ENCODE measurements at regions not wholly inside any gene's neighbourhood (a gene's known extent, or its start where the extent isn't known, plus 50 kb on each side); places are given as distances from the start of the nearest gene placed in this dataset.

GRCh38 chr5:26104175-26104574 lies 934.2 kb downstream of the CDH9 start:
- H3K36me3 Mint-ChIP-seq: no peaks in the 10 kb centered on the region
- H3K27ac Mint-ChIP-seq: no peak overlapping the region
- DNase-seq (ENCODE audit: low spot score in 2 of 2) (no peak), ATAC-seq (ENCODE audit: low read depth) (no peak)
- H3K9me3 Mint-ChIP-seq: peaks cover 3% of the 10 kb centered on the region
- no peaks in the 10 kb centered on the region for H3K27me3 Mint-ChIP-seq
- no peaks in the 10 kb centered on the region for H3K4me1 Mint-ChIP-seq
- H3K4me3 Mint-ChIP-seq: no peak overlapping the region

GRCh38 chr5:26060212-26060611 lies 978.2 kb downstream of the CDH9 start:
- Mint-ChIP-seq H3K4me1 (no peaks in the 10 kb centered on the region), H3K9me3 (peaks cover 6% of the 10 kb centered on the region), H3K4me3 (no peak overlapping the region)

GRCh38 chr5:26054594-26054993 lies 983.8 kb downstream of the CDH9 start:
- ATAC-seq (ENCODE audit: low read depth) (no peak), DNase-seq (ENCODE audit: low spot score in 2 of 2) (no peak)
- no peak overlapping the region for H3K27ac Mint-ChIP-seq
- H3K4me1 Mint-ChIP-seq: no peaks in the 10 kb centered on the region
- peaks cover 5% of the 10 kb centered on the region for H3K9me3 Mint-ChIP-seq
- H3K27me3 Mint-ChIP-seq: no peaks in the 10 kb centered on the region
- H3K36me3 Mint-ChIP-seq: no peaks in the 10 kb centered on the region
- no peak overlapping the region for H3K4me3 Mint-ChIP-seq

More at GRCh38 chr5:26060212-26060611, 978.2 kb downstream of the CDH9 start:
- DNase-seq (ENCODE audit: low spot score in 2 of 2) (no peak), ATAC-seq (ENCODE audit: low read depth) (no peak)
- H3K36me3 Mint-ChIP-seq: no peaks in the 10 kb centered on the region
- H3K27ac Mint-ChIP-seq: no peak overlapping the region
- H3K27me3 Mint-ChIP-seq: no peaks in the 10 kb centered on the region

GRCh38 chr5:26034813-26035212 lies 1003.6 kb downstream of the CDH9 start:
- Mint-ChIP-seq H3K4me1 (no peaks in the 10 kb centered on the region), H3K27ac (no peak overlapping the region), H3K4me3 (no peak overlapping the region), H3K36me3 (no peaks in the 10 kb centered on the region), H3K27me3 (no peaks in the 10 kb centered on the region), H3K9me3 (peaks cover 6% of the 10 kb centered on the region)
- DNase-seq (ENCODE audit: low spot score in 2 of 2): no peak
- ATAC-seq (ENCODE audit: low read depth): no peak

GRCh38 chr5:26031481-26031880 lies 1006.9 kb downstream of the CDH9 start:
- Mint-ChIP-seq H3K27me3 (no peaks in the 10 kb centered on the region), H3K9me3 (peaks cover 2% of the 10 kb centered on the region), H3K4me1 (no peaks in the 10 kb centered on the region), H3K27ac (no peak overlapping the region), H3K4me3 (no peak overlapping the region), H3K36me3 (no peaks in the 10 kb centered on the region)
- ATAC-seq (ENCODE audit: low read depth) (no peak), DNase-seq (ENCODE audit: low spot score in 2 of 2) (no peak)

GRCh38 chr5:26026044-26026443 lies 1012.3 kb downstream of the CDH9 start:
- H3K27me3 Mint-ChIP-seq: no peaks in the 10 kb centered on the region
- H3K4me3 Mint-ChIP-seq: no peak overlapping the region
- H3K36me3 Mint-ChIP-seq: no peaks in the 10 kb centered on the region
- DNase-seq (ENCODE audit: low spot score in 2 of 2) (no peak), ATAC-seq (ENCODE audit: low read depth) (no peak)
- H3K4me1 Mint-ChIP-seq: no peaks in the 10 kb centered on the region
- H3K9me3 Mint-ChIP-seq: peaks cover 4% of the 10 kb centered on the region
- no peak overlapping the region for H3K27ac Mint-ChIP-seq

- Mint-ChIP-seq H3K4me1 (no peaks in the 10 kb centered on the region), H3K4me3 (no peak overlapping the region), H3K27ac (no peak overlapping the region), H3K9me3 (peaks cover 2% of the 10 kb centered on the region), H3K36me3 (no peaks in the 10 kb centered on the region), H3K27me3 (no peaks in the 10 kb centered on the region)
- DNase-seq (ENCODE audit: low spot score in 2 of 2) (no peak), ATAC-seq (ENCODE audit: low read depth) (no peak)
Measured at GRCh38 chr5:26024774-26025173, 1013.6 kb downstream of the CDH9 start.

GRCh38 chr5:26023361-26023760 lies 1015.0 kb downstream of the CDH9 start:
- Mint-ChIP-seq H3K4me3 (no peak overlapping the region), H3K4me1 (no peaks in the 10 kb centered on the region), H3K27ac (no peak overlapping the region), H3K36me3 (no peaks in the 10 kb centered on the region), H3K9me3 (peaks cover 2% of the 10 kb centered on the region), H3K27me3 (no peaks in the 10 kb centered on the region)
- ATAC-seq (ENCODE audit: low read depth): no peak
- DNase-seq (ENCODE audit: low spot score in 2 of 2): no peak

- H3K27ac Mint-ChIP-seq: no peak overlapping the region
- no peak overlapping the region for H3K4me3 Mint-ChIP-seq
- H3K9me3 Mint-ChIP-seq: peaks cover 1% of the 10 kb centered on the region
- DNase-seq (ENCODE audit: low spot score in 2 of 2) (no peak), ATAC-seq (ENCODE audit: low read depth) (no peak)
- no peaks in the 10 kb centered on the region for H3K4me1 Mint-ChIP-seq
- H3K36me3 Mint-ChIP-seq: no peaks in the 10 kb centered on the region
- H3K27me3 Mint-ChIP-seq: no peaks in the 10 kb centered on the region
Measured at GRCh38 chr5:26014206-26014605, 1024.2 kb downstream of the CDH9 start.

- Mint-ChIP-seq H3K4me1 (no peaks in the 10 kb centered on the region), H3K9me3 (no peaks in the 10 kb centered on the region), H3K27me3 (no peaks in the 10 kb centered on the region), H3K4me3 (no peak overlapping the region), H3K27ac (no peak overlapping the region), H3K36me3 (no peaks in the 10 kb centered on the region)
- no peak for ATAC-seq (ENCODE audit: low read depth)
- DNase-seq (ENCODE audit: low spot score in 2 of 2): no peak
Measured at GRCh38 chr5:26012078-26012477, 1026.3 kb downstream of the CDH9 start.

- ATAC-seq (ENCODE audit: low read depth): no peak
- Mint-ChIP-seq H3K27me3 (no peaks in the 10 kb centered on the region), H3K4me1 (no peaks in the 10 kb centered on the region), H3K4me3 (no peak overlapping the region), H3K27ac (no peak overlapping the region), H3K9me3 (peaks cover 2% of the 10 kb centered on the region), H3K36me3 (no peaks in the 10 kb centered on the region)
- no peak for DNase-seq (ENCODE audit: low spot score in 2 of 2)
Measured at GRCh38 chr5:26009742-26010141, 1028.6 kb downstream of the CDH9 start.

- Mint-ChIP-seq H3K27ac (no peak overlapping the region), H3K4me1 (no peaks in the 10 kb centered on the region), H3K27me3 (no peaks in the 10 kb centered on the region), H3K36me3 (no peaks in the 10 kb centered on the region), H3K4me3 (no peak overlapping the region), H3K9me3 (peaks cover 4% of the 10 kb centered on the region)
- DNase-seq (ENCODE audit: low spot score in 2 of 2) (no peak), ATAC-seq (ENCODE audit: low read depth) (no peak)
Measured at GRCh38 chr5:26003966-26004365, 1034.4 kb downstream of the CDH9 start.

GRCh38 chr5:25995209-25995608 lies 1043.2 kb downstream of the CDH9 start:
- H3K9me3 Mint-ChIP-seq: peaks cover 1% of the 10 kb centered on the region
- no peak for ATAC-seq (ENCODE audit: low read depth)
- H3K4me3 Mint-ChIP-seq: no peak overlapping the region
- no peaks in the 10 kb centered on the region for H3K36me3 Mint-ChIP-seq
- H3K27ac Mint-ChIP-seq: no peak overlapping the region
- no peaks in the 10 kb centered on the region for H3K27me3 Mint-ChIP-seq
- DNase-seq (ENCODE audit: low spot score in 2 of 2): no peak
- H3K4me1 Mint-ChIP-seq: no peaks in the 10 kb centered on the region

- no peaks in the 10 kb centered on the region for H3K4me1 Mint-ChIP-seq
- H3K9me3 Mint-ChIP-seq: no peaks in the 10 kb centered on the region
- DNase-seq (ENCODE audit: low spot score in 2 of 2) (no peak), ATAC-seq (ENCODE audit: low read depth) (no peak)
- H3K4me3 Mint-ChIP-seq: no peak overlapping the region
- no peak overlapping the region for H3K27ac Mint-ChIP-seq
- no peaks in the 10 kb centered on the region for H3K27me3 Mint-ChIP-seq
- no peaks in the 10 kb centered on the region for H3K36me3 Mint-ChIP-seq
Measured at GRCh38 chr5:25993701-25994100, 1044.7 kb downstream of the CDH9 start.

GRCh38 chr5:25991639-25992038 lies 1046.7 kb downstream of the CDH9 start:
- no peaks in the 10 kb centered on the region for H3K27me3 Mint-ChIP-seq
- H3K9me3 Mint-ChIP-seq: peaks cover 1% of the 10 kb centered on the region
- no peak overlapping the region for H3K27ac Mint-ChIP-seq
- no peaks in the 10 kb centered on the region for H3K4me1 Mint-ChIP-seq
- ATAC-seq (ENCODE audit: low read depth): no peak
- H3K4me3 Mint-ChIP-seq: no peak overlapping the region
- no peaks in the 10 kb centered on the region for H3K36me3 Mint-ChIP-seq
- DNase-seq (ENCODE audit: low spot score in 2 of 2): no peak

- no peak overlapping the region for H3K27ac Mint-ChIP-seq
- DNase-seq (ENCODE audit: low spot score in 2 of 2): no peak
- no peaks in the 10 kb centered on the region for H3K36me3 Mint-ChIP-seq
- H3K27me3 Mint-ChIP-seq: no peaks in the 10 kb centered on the region
- H3K9me3 Mint-ChIP-seq: peaks cover 1% of the 10 kb centered on the region
- no peak overlapping the region for H3K4me3 Mint-ChIP-seq
- ATAC-seq (ENCODE audit: low read depth): no peak
- no peaks in the 10 kb centered on the region for H3K4me1 Mint-ChIP-seq
Measured at GRCh38 chr5:25990771-25991170, 1047.6 kb downstream of the CDH9 start.

Measured in memory B cell (primary cell).